Suprapubic skin (tissue), 4 donors: ENCODE measurements at regions not wholly inside any gene's neighbourhood (a gene's known extent, or its start where the extent isn't known, plus 50 kb on each side); places are given as distances from the start of the nearest gene placed in this dataset.

Source experiments
- DNase-seq, 2 donors: peaks; one replicate each; pipeline ENCODE4 v3.0.0-alpha.2; 2019; ENCODE audit warnings: low spot score in 2 of 2
- H3K27ac ChIP-seq: fragments of 200-600 bp; sonication (generic); one replicate; pipeline ENCODE4 v1.5.1; 2019
- H3K27me3 ChIP-seq: fragments of 200-600 bp; sonication (generic); one replicate; pipeline ENCODE4 v1.5.1; 2019
- H3K36me3 ChIP-seq: fragments of 200-600 bp; sonication (generic); one replicate; pipeline ENCODE4 v1.5.1; 2019
- H3K4me1 ChIP-seq: fragments of 200-600 bp; sonication (generic); one replicate; pipeline ENCODE4 v1.5.1; 2019
- H3K4me3 ChIP-seq: fragments of 200-600 bp; sonication (generic); one replicate; pipeline ENCODE4 v1.5.1; 2019; ENCODE audit warnings: mild to moderate bottlenecking
- H3K9me3 ChIP-seq: fragments of 200-600 bp; sonication (generic); one replicate; pipeline ENCODE4 v1.5.1; 2019
- CTCF ChIP-seq, 2 donors: fragments of 200-600 bp in 1 of 2; fragments of 450-650 bp in 1 of 2; sonication (generic) in 1 of 2; IDR thresholded peaks; one replicate each; pipeline ENCODE4 v1.5.1; 2016 to 2019; ENCODE audit warnings: antibody characterized with exemption in 2 of 2, mild to moderate bottlenecking in 1 of 2, moderate library complexity in 1 of 2
- EP300 ChIP-seq: sonication (generic); formaldehyde crosslinking; IDR thresholded peaks from one replicate; pipeline ENCODE4 v1.6.1; 2017; ENCODE audit warnings: antibody characterized with exemption
- POLR2A ChIP-seq, 2 donors: fragments of 450-650 bp; IDR thresholded peaks; one replicate each; pipeline ENCODE4 v1.6.1; 2017; ENCODE audit warnings: antibody characterized with exemption in 2 of 2, mild to moderate bottlenecking in 2 of 2, moderate library complexity in 2 of 2
- POLR2AphosphoS5 ChIP-seq, 3 donors: sonication (generic); formaldehyde crosslinking; IDR thresholded peaks; one replicate each; pipeline ENCODE4 v1.6.1; 2017; ENCODE audit warnings: antibody characterized with exemption in 3 of 3
- WGBS: methylation state at CpG from one replicate; pipeline ENCODE4 v1.1.5; 2018; 5-methylcytosine and 5-hydroxymethylcytosine counted together

- TF ChIP-seq POLR2AphosphoS5 (IDR thresholded peaks at IDR 0.05) = no peak
- no peak for TF ChIP-seq CTCF (IDR thresholded peaks at IDR 0.05)
- TF ChIP-seq EP300 = no peak
- TF ChIP-seq POLR2A (IDR thresholded peaks at IDR 0.05) = no peak
- DNase-seq = no peak
- Histone ChIP-seq H3K9me3 (no peaks in the 10 kb centered on the region), H3K36me3 (no peaks in the 10 kb centered on the region), H3K27me3 (no peaks in the 10 kb centered on the region), H3K27ac (no peak overlapping the region), H3K4me1 (no peaks in the 10 kb centered on the region), H3K4me3 (no peak overlapping the region)
- 72% methylated on average over 3 of the region's 3 CpGs for WGBS
These were observed 1025.4 kb upstream of the LRFN5 start for GRCh38 chr14:40581264-40581663.

DNA sequence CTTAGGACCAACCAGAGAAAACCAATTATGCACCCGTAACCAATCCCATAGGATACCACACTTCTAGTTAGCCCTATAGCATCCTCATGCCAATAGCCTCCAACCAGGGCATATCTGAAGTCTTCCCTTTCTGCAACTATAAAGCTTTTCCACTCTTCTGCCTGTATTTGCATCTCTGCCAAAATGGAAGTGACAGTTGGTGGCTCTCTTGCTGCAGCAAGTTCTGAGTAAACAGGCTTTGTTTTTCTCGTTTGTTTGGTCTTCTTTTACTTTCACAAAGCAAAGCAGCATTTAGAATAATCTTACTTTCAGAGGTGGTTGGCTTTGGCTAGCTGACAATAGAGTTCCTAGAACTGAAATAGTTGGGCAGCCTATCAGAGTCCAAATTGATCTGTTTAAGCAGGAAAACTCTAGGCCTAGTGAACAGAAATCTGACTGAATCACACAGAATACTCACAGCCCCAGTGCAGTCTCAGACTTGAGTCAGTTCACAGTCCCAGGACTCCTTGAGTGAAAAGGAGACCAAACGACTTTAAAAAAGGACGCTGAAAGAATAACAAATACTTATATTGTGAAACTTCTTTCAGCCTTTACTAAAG, 1029.7 kb upstream of the LRFN5 start:
- no peak for DNase-seq
- WGBS = 75% methylated on average over 4 of the region's 4 CpGs
- H3K9me3 ChIP-seq = no peaks in the 10 kb centered on the region
- TF ChIP-seq POLR2AphosphoS5 (IDR thresholded peaks at IDR 0.05) (no peak), EP300 (no peak), POLR2A (IDR thresholded peaks at IDR 0.05) (no peak), CTCF (IDR thresholded peaks at IDR 0.05) (no peak)
- no peaks in the 10 kb centered on the region for H3K27me3 ChIP-seq
- H3K27ac ChIP-seq = no peak overlapping the region
- no peaks in the 10 kb centered on the region for H3K36me3 ChIP-seq
- no peak overlapping the region for H3K4me3 ChIP-seq
- H3K4me1 ChIP-seq = no peaks in the 10 kb centered on the region

- Histone ChIP-seq H3K4me1 (no peaks in the 10 kb centered on the region), H3K27ac (no peak overlapping the region), H3K27me3 (no peaks in the 10 kb centered on the region), H3K9me3 (no peaks in the 10 kb centered on the region), H3K36me3 (no peaks in the 10 kb centered on the region), H3K4me3 (no peak overlapping the region)
- DNase-seq = no peak
- WGBS = 31% methylated on average over 3 of the region's 3 CpGs
- TF ChIP-seq POLR2AphosphoS5 (IDR thresholded peaks at IDR 0.05) (no peak), POLR2A (IDR thresholded peaks at IDR 0.05) (no peak), CTCF (IDR thresholded peaks at IDR 0.05) (no peak), EP300 (no peak)
These were observed 1031.9 kb upstream of the LRFN5 start for GRCh38 chr14:40574780-40575179.

- H3K9me3 ChIP-seq = no peaks in the 10 kb centered on the region
- no peaks in the 10 kb centered on the region for H3K36me3 ChIP-seq
- H3K27ac ChIP-seq = no peak overlapping the region
- 50% methylated on average over 1 of the region's 1 CpG for WGBS
- no peaks in the 10 kb centered on the region for H3K4me1 ChIP-seq
- no peaks in the 10 kb centered on the region for H3K27me3 ChIP-seq
- DNase-seq = no peak
- no peak overlapping the region for H3K4me3 ChIP-seq
- no peak for TF ChIP-seq POLR2AphosphoS5 (IDR thresholded peaks at IDR 0.05)
These were observed 1081.4 kb upstream of the LRFN5 start for GRCh38 chr14:40525314-40525713.

- no peak overlapping the region for H3K4me3 ChIP-seq
- no peak overlapping the region for H3K27ac ChIP-seq
- no peak for TF ChIP-seq CTCF (IDR thresholded peaks at IDR 0.05)
- TF ChIP-seq POLR2AphosphoS5 (IDR thresholded peaks at IDR 0.05) = no peak
- TF ChIP-seq POLR2A (IDR thresholded peaks at IDR 0.05) = no peak
- TF ChIP-seq EP300 = no peak
These were observed 1083.6 kb upstream of the LRFN5 start for GRCh38 chr14:40523123-40523522.

DNA sequence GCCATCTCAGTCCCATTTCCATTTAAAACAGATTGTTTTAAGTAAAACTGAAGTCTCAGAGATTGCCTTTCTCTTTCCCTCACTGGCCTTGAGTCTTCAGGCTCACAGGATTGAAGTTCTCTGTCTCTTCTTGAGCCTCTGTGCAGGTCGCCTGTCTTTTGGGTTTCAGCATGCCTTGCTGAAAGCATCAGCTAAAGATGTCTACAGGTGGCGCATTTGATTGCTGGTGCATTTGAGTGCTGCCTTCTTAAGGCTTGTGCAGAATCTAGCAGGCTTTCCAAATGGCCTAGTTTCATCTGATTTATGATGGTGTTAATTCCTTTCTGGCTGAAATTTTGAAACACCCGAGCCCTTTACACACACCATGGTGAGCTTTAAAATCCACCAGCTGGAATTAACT, 1062.2 kb upstream of the FBXO33 start:
- 68% methylated on average over 3 of the region's 3 CpGs for WGBS
- Histone ChIP-seq H3K4me1 (no peaks in the 10 kb centered on the region), H3K27ac (no peak overlapping the region), H3K9me3 (no peaks in the 10 kb centered on the region), H3K36me3 (no peaks in the 10 kb centered on the region), H3K4me3 (no peak overlapping the region), H3K27me3 (no peaks in the 10 kb centered on the region)
- TF ChIP-seq CTCF (IDR thresholded peaks at IDR 0.05) (no peak), EP300 (no peak), POLR2A (IDR thresholded peaks at IDR 0.05) (no peak), POLR2AphosphoS5 (IDR thresholded peaks at IDR 0.05) (no peak)
- DNase-seq = no peak

More at GRCh38 chr14:40523123-40523522, 1083.6 kb upstream of the LRFN5 start:
- H3K9me3 ChIP-seq = no peaks in the 10 kb centered on the region
- H3K4me1 ChIP-seq = no peaks in the 10 kb centered on the region
- H3K27me3 ChIP-seq = no peaks in the 10 kb centered on the region
- H3K36me3 ChIP-seq = no peaks in the 10 kb centered on the region
- no peak for DNase-seq
